OCI-LY1 (cell line): ENCODE measurements at regions not wholly inside any gene's neighbourhood (a gene's known extent, or its start where the extent isn't known, plus 50 kb on each side); places are given as distances from the start of the nearest gene placed in this dataset.

Experiments
- H2AFZ ChIP-seq: fragments of 200-600 bp; sonication (generic), shearing (Covaris generic); 2 replicates; pipeline ENCODE4 v1.6.0; 2014; ENCODE audit warnings: antibody characterized with exemption, mild to moderate bottlenecking, low read length
- H3F3A ChIP-seq: fragments of 200-600 bp; sonication (generic), shearing (Covaris generic); 2 replicates; pipeline ENCODE4 v1.6.0; 2014; ENCODE audit warnings: mild to moderate bottlenecking, antibody characterized with exemption, low read length, moderate library complexity; ENCODE audit not compliant: insufficient read depth
- H3K27ac ChIP-seq: fragments of 200-600 bp; sonication (generic); 2 replicates; pipeline ENCODE4 v1.5.1; 2014; ENCODE audit warnings: low read length, mixed run types, mild to moderate bottlenecking, low read depth; ENCODE audit not compliant: poor library complexity, severe bottlenecking
- H3K27me3 ChIP-seq: fragments of 200-600 bp; sonication (generic); 2 replicates; pipeline ENCODE4 v1.6.0; 2014; ENCODE audit warnings: antibody characterized with exemption, mild to moderate bottlenecking, low read length, moderate library complexity; ENCODE audit not compliant: insufficient read depth
- H3K36me3 ChIP-seq: fragments of 200-600 bp; sonication (generic); 2 replicates; pipeline ENCODE4 v1.6.1; 2014; ENCODE audit warnings: mild to moderate bottlenecking, antibody characterized with exemption, low read length, moderate library complexity, mixed read lengths; ENCODE audit not compliant: insufficient read depth
- H3K4me1 ChIP-seq: fragments of 200-600 bp; sonication (generic); 2 replicates; pipeline ENCODE4 v1.5.1; 2014; ENCODE audit warnings: mild to moderate bottlenecking, low read length, moderate library complexity; ENCODE audit not compliant: insufficient read depth, severe bottlenecking
- H3K4me2 ChIP-seq: fragments of 200-600 bp; sonication (generic), shearing (Covaris generic); 2 replicates; pipeline ENCODE4 v1.6.1; 2014; ENCODE audit warnings: low read length
- H3K4me3 ChIP-seq: fragments of 200-600 bp; sonication (generic); 2 replicates; pipeline ENCODE4 v1.5.1; 2014; ENCODE audit warnings: low read length, low read depth, mild to moderate bottlenecking, mixed read lengths; ENCODE audit not compliant: poor library complexity, severe bottlenecking
- H3K79me2 ChIP-seq: fragments of 200-600 bp; shearing (Covaris generic); 2 replicates; pipeline ENCODE4 v1.6.1; 2016; ENCODE audit warnings: mixed run types, low read length, mixed read lengths; ENCODE audit not compliant: insufficient read depth
- H3K9ac ChIP-seq: fragments of 200-600 bp; sonication (generic), shearing (Covaris generic); 2 replicates; pipeline ENCODE4 v1.6.1; 2014; ENCODE audit warnings: mild to moderate bottlenecking, low read length, mixed read lengths
- H3K9me2 ChIP-seq: fragments of 200-600 bp; sonication (generic), shearing (Covaris generic); 2 replicates; pipeline ENCODE4 v1.6.1; 2014; ENCODE audit warnings: low read depth, mild to moderate bottlenecking, low read length, mixed read lengths
- H3K9me3 ChIP-seq: fragments of 200-600 bp; shearing (Covaris generic); 2 replicates; pipeline ENCODE4 v1.6.1; 2014; ENCODE audit warnings: low read length, mixed read lengths
- H4K20me1 ChIP-seq: fragments of 200-600 bp; sonication (generic), shearing (Covaris generic); 2 replicates; pipeline ENCODE4 v1.6.0; 2016; ENCODE audit warnings: mild to moderate bottlenecking, low read length; ENCODE audit not compliant: insufficient read depth
- EZH2 ChIP-seq: fragments of 200-600 bp; sonication (generic), shearing (Covaris generic); IDR thresholded peaks from 2 replicates; pipeline ENCODE4 v1.8.0; 2017; ENCODE audit warnings: borderline replicate concordance, mixed run types, mild to moderate bottlenecking, antibody characterized with exemption, low read length, moderate library complexity, mixed read lengths
- TF ChIP-seq, protein P1 (sequence below): fragments of 200-600 bp; sonication (generic), shearing (Covaris generic); IDR thresholded peaks from 2 replicates; pipeline ENCODE4 v1.5.1; 2017; ENCODE audit warnings: mild to moderate bottlenecking, antibody characterized with exemption, low read length, moderate library complexity, mixed read lengths

DNA sequence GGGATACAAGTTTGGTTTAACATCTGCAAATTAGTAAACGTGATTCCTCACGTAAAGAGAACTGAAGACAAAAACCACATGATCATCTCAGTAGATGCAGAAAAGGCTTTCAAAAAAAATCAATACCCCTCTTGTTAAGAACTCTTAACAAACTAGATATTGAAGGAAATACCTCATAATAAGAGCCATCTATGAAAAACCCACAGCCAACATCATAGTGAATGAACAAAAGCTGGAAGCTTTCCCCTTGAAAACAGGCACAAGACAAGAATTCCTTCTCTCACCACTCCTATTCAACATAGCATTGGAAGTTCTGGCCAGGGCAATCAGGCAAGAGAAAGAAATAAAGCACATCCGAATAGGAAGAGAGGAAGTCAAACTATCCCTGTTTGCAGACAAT lies 160.5 kb downstream of the CSNK2A3 start:
- no peak overlapping the region for H3K9ac ChIP-seq
- no peak overlapping the region for H3K27ac ChIP-seq
- no peaks in the 10 kb centered on the region for H3K9me2 ChIP-seq
- H3K27me3 ChIP-seq: no peaks in the 10 kb centered on the region
- H2AFZ ChIP-seq: no peak overlapping the region
- no peaks in the 10 kb centered on the region for H3K36me3 ChIP-seq
- H3K79me2 ChIP-seq: no peaks in the 10 kb centered on the region
- no peak overlapping the region for H3K4me2 ChIP-seq
- TF ChIP-seq, protein P1, sequence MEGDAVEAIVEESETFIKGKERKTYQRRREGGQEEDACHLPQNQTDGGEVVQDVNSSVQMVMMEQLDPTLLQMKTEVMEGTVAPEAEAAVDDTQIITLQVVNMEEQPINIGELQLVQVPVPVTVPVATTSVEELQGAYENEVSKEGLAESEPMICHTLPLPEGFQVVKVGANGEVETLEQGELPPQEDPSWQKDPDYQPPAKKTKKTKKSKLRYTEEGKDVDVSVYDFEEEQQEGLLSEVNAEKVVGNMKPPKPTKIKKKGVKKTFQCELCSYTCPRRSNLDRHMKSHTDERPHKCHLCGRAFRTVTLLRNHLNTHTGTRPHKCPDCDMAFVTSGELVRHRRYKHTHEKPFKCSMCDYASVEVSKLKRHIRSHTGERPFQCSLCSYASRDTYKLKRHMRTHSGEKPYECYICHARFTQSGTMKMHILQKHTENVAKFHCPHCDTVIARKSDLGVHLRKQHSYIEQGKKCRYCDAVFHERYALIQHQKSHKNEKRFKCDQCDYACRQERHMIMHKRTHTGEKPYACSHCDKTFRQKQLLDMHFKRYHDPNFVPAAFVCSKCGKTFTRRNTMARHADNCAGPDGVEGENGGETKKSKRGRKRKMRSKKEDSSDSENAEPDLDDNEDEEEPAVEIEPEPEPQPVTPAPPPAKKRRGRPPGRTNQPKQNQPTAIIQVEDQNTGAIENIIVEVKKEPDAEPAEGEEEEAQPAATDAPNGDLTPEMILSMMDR: no peak
- no peak for TF ChIP-seq EZH2
- H3F3A ChIP-seq: no peaks in the 10 kb centered on the region
- no peak overlapping the region for H3K4me3 ChIP-seq
- H3K4me1 ChIP-seq: no peaks in the 10 kb centered on the region
- no peaks in the 10 kb centered on the region for H4K20me1 ChIP-seq
- no peaks in the 10 kb centered on the region for H3K9me3 ChIP-seq

- Histone ChIP-seq H3K27ac (no peak overlapping the region), H3K36me3 (no peaks in the 10 kb centered on the region), H3K4me2 (no peak overlapping the region), H3K9me3 (no peaks in the 10 kb centered on the region), H3K79me2 (no peaks in the 10 kb centered on the region), H3K27me3 (no peaks in the 10 kb centered on the region), H3F3A (no peaks in the 10 kb centered on the region), H2AFZ (no peak overlapping the region), H3K9me2 (no peaks in the 10 kb centered on the region), H3K4me3 (no peak overlapping the region), H3K9ac (no peak overlapping the region), H3K4me1 (peaks cover 7% of the 10 kb centered on the region), H4K20me1 (no peaks in the 10 kb centered on the region)
- TF ChIP-seq, protein P1: no peak
- no peak for TF ChIP-seq EZH2
These were observed 163.5 kb downstream of the CSNK2A3 start for GRCh38 chr11:11189506-11189905.

- H3K4me1 ChIP-seq: peaks cover 7% of the 10 kb centered on the region
- H3K79me2 ChIP-seq: no peaks in the 10 kb centered on the region
- no peak overlapping the region for H3K9ac ChIP-seq
- no peak overlapping the region for H3K27ac ChIP-seq
- H3K9me2 ChIP-seq: no peaks in the 10 kb centered on the region
- H3K27me3 ChIP-seq: no peaks in the 10 kb centered on the region
- no peak overlapping the region for H2AFZ ChIP-seq
- H3K36me3 ChIP-seq: no peaks in the 10 kb centered on the region
- no peaks in the 10 kb centered on the region for H4K20me1 ChIP-seq
- no peaks in the 10 kb centered on the region for H3K9me3 ChIP-seq
- H3K4me2 ChIP-seq: no peak overlapping the region
- no peaks in the 10 kb centered on the region for H3F3A ChIP-seq
- H3K4me3 ChIP-seq: no peak overlapping the region
- TF ChIP-seq, protein P1: no peak
- TF ChIP-seq EZH2: no peak
These were observed 166.8 kb downstream of the CSNK2A3 start for GRCh38 chr11:11186249-11186648.
